NCI-H2029 treated with DMSO at 0.1 percent for 48 hours (cell line): ENCODE measurements at regions not wholly inside any gene's neighbourhood (a gene's known extent, or its start where the extent isn't known, plus 50 kb on each side); places are given as distances from the start of the nearest gene placed in this dataset.
"Not testable (repeated sequence)": the region's sequence is repeated elsewhere in the genome, so short reads cannot be mapped to it uniquely, and the experiment has no call there.

Experiments used
- DNase-seq: peaks from one replicate; lab custom pipeline; 2025; lab: John Stamatoyannopoulos, UW

DNA sequence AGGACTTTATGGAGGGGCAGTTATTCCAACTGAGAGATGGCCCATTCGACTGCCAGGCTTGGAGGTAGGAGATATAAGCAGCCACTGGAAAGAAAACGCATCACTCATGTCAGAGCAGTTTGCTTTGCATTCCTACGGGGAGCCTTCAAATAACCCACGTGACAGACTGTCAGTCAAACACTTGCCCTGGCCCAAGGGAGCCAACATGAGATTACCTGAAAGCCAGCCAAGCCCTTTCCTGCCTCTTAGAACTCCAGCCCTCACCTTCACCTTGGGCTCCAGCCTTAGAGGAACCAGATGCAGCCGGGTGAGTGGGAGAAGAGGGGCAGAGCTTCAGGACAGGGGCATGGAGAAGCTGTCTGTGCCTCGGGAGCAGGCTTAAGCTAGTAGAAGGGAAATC is 95.3 kb upstream of the CXCL13 start:
- DNase-seq: no peak

DNA sequence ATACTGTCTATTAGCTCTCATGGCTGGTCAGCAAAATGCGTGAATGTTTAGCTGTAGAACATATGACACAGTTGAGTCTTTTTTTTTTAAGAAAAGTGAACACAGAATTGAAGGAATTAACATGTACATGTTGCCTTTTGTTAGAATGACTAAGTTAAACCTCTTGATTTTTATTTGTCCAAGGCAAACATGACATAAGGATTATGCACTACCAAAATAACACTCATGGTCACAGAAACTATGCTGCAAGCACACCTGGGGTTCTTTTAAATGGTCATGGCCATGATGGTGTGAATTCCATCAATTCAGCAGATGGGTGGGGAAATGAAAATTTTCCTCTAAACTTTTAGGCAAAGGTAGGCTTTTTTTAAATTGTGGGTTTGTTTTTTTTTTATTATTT is 80.1 kb upstream of the CXCL13 start:
- no peak for DNase-seq

DNA sequence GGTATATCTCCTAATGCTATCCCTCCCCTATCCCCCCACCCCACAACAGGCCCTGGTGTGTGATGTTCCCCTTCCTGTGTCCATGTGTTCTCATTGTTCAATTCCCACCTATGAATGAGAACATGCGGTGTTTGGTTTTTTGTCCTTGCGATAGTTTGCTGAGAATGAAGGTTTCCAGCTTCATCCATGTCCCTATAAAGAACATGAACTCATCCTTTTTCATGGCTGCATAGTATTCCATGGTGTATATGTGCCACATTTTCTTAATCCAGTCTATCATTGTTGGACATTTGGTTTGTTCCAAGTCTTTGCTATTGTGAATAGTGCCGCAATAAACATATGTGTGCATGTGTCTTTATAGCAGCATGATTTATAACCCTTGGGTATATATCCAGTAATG is 77.7 kb upstream of the CXCL13 start:
- not testable (repeated sequence) for DNase-seq

DNA sequence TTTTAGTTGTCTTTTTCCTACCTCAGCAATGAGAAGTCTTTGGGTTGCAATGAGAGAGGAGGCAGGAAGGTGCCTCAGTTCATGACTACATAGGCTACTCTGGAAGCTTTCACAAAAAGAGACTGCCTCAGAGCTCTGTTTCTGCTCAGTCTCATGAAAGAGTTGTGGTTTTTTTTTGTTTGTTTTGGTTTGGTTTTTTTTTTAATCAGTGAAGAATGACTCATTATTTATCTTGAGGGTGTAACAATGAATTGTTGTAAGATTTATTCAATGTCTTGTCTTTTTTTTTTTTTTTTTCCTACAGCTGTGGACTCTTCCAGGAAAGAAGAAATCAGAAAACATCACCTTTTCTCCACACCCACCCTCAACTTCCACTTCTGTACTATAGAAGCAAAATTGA is 67.5 kb upstream of the CXCL13 start:
- no peak for DNase-seq

DNA sequence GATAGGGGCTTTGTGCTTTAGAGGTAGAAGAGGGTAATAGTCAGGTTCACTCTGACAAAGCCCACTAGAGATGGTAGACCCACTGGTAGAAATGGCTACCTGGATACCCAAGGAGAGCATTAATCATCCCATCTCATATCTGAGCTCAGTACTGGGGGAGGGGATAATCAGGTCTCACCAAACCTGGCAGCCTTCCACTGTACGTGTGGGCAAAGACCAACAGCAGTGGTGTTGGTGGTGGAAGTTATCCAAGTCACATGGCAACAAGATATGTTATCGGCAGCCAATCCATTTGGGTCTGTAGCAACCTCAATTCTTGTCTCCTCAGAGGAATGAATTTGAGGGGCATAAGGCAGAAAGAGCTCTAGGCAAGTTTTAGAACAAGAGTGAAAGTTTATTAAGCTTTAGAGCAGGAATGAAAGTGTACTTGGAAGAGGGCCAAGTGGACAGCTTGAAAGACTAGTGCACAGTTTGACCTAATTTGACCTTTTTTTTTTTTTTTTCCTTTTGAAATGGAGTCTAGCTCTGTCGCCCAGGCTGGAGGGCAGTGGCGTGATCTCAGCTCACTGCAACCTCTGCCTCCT is 67.0 kb upstream of the CXCL13 start:
- DNase-seq: peak; percentile 75
